ENCODE measurements at regions not wholly inside any gene's neighbourhood (a gene's known extent, or its start where the extent isn't known, plus 50 kb on each side); places are given as distances from the start of the nearest gene placed in this dataset.
"Not testable (repeated sequence)": the region's sequence is repeated elsewhere in the genome, so short reads cannot be mapped to it uniquely, and the experiment has no call there.

DNA sequence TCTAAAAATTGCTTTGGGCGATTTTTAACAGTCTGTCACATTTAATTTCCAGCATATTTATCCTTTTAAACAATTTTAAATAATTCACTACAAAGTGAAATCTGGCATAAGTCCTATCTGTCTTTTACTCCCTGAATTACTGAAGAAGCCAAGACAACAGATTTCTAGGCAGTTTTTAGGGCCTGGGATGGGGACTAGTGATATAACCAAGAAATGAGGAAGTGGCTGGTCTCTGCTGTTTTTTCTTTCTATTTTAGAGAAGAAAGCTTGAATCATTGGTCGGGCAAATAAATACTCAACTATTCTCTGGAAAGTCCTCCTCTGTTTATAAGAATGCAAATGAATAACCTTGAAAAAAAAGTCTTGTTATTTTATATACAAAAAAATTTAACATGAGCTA lies 79.7 kb upstream of the SSBP2 start:
- DNase-seq (ENCODE audit: extremely low read depth in 1 of 2, low read depth in 1 of 2) = no peak

GRCh38 chr5:81829242-81829641 lies 78.3 kb upstream of the SSBP2 start:
- DNase-seq (ENCODE audit: extremely low read depth in 1 of 2, low read depth in 1 of 2) = no peak

GRCh38 chr5:81827500-81827899 lies 76.6 kb upstream of the SSBP2 start:
- no peak for DNase-seq (ENCODE audit: extremely low read depth in 1 of 2, low read depth in 1 of 2)

GRCh38 chr5:81826128-81826527 lies 75.2 kb upstream of the SSBP2 start:
- DNase-seq (ENCODE audit: extremely low read depth in 1 of 2, low read depth in 1 of 2) = no peak

DNA sequence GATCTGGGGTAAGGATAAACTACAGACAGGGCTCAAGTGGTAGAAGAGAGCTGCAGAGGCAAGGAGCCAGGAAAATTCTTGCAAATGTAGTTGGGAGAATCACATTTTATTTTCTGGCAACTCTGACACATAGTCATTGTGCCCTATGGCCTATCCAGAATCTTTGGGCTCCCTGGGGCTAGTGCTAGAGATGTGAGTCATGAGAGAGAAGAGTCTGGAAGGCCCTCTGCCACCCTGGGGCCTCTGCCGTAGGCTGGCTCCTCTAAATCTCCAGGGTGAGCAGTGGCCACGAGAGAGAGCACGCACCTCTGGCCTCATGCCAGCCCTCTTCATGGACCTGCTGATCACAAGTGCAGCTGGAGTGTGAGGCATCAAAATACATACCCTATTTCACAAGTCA lies 74.3 kb upstream of the SSBP2 start:
- DNase-seq (ENCODE audit: extremely low read depth in 1 of 2, low read depth in 1 of 2) = no peak

GRCh38 chr5:81823736-81824135 lies 72.8 kb upstream of the SSBP2 start:
- DNase-seq (ENCODE audit: extremely low read depth in 1 of 2, low read depth in 1 of 2) = not testable (repeated sequence)

- no peak for DNase-seq (ENCODE audit: extremely low read depth in 1 of 2, low read depth in 1 of 2)
Observed at GRCh38 chr5:81820863-81821262, 70.0 kb upstream of the SSBP2 start.

DNA sequence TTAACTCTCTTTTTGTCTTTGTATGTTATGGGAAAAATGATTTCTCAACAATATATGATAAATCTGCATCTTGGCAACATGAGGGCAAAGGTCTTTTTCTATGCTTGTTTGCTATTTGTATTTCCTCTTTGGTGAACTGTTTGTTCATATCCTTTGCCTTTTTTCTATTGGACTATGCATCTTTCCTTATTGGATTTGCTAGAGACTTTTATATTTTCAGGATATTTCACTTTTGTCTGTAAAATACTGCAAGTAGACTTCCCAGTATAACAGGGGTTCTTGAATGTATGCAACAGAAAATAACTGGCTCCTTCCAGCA lies 69.4 kb upstream of the SSBP2 start:
- no peak for DNase-seq (ENCODE audit: extremely low read depth in 1 of 2, low read depth in 1 of 2)

GRCh38 chr5:81819556-81820317 lies 68.8 kb upstream of the SSBP2 start:
- no peak for DNase-seq (ENCODE audit: extremely low read depth in 1 of 2, low read depth in 1 of 2)

DNA sequence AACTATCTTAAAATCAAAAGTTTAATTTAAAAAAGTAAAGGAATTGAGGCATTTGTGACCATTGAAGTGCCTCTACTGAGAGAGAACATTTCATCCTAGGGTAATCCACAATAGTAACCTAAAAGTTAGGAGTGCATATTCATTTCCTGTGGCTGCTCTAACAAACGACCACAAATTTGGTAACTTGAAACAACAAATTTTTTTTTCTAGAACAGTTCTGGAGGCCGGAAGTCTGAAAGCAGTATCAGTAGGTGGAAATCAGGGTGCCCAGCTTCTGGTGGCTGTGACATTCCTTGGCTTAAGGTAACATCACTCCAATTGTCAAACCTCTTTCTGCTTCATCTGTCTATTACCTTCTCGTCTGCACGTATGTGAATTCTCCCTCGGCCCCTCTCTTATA lies 67.1 kb upstream of the SSBP2 start:
- no peak for DNase-seq (ENCODE audit: extremely low read depth in 1 of 2, low read depth in 1 of 2)

DNA sequence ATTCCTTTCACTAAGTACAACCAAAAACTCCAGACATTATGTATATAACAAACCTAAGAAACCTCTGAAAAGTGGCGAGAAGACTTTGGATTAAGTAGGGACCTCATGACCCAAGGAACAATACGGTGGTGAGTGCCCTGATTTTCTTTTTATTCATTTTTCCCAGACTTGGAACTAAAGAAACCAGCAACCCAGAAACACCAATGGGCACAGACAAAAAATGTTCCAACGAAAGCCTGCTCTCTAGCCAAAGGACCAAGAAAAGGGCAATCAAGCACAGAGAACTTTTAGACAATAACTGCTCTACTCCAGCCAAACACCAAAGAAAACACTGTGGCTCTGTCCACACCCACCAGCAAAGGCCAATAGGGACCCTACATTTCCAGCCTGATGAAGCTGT lies 66.2 kb upstream of the SSBP2 start:
- DNase-seq (ENCODE audit: extremely low read depth in 1 of 2, low read depth in 1 of 2) = no peak

DNA sequence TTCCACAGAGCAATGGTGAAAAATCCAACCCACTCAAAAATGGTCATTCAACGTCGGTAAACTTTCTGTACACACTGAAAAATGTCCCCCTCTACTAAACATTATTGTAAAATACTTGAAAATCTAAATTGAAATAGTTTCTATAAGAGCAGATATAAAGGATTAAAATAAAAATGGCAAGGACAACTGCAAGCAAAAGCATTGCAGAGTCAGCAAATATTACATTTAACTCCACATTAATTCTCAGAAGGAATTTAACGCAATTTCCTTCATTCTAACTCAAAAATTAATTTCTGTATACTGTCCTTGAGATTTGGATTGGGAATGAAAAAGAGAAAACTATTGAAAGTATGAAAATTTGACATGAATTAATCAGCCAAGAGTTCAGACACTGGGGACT lies 64.4 kb upstream of the SSBP2 start:
- DNase-seq (ENCODE audit: extremely low read depth in 1 of 2, low read depth in 1 of 2) = no peak

- no peak for DNase-seq (ENCODE audit: extremely low read depth in 1 of 2, low read depth in 1 of 2)
Observed at GRCh38 chr5:81808106-81808505, 57.2 kb upstream of the SSBP2 start.

DNA sequence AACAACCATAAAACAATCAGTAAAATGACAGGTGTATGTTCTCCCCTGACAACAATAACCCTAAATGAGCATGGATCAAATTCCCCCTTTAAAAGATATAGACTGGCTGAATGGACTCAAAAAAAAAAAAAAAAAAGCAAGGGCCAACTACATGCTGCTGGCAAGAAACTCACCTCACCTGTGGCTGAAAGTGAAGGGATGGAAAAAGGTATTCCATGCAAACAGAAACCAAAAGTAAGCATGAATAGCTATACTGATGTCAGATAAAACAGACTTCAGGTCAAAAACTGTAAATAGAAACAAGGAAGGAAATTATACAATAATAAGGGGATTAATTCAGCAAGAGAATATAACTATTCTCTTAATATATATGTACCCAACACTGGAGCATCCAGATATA lies 54.2 kb upstream of the SSBP2 start:
- no peak for DNase-seq (ENCODE audit: extremely low read depth in 1 of 2, low read depth in 1 of 2)

GRCh38 chr5:81803812-81804211 lies 52.9 kb upstream of the SSBP2 start:
- no peak for DNase-seq (ENCODE audit: extremely low read depth in 1 of 2, low read depth in 1 of 2)

GRCh38 chr5:81802625-81803024 lies 51.7 kb upstream of the SSBP2 start:
- no peak for DNase-seq (ENCODE audit: extremely low read depth in 1 of 2, low read depth in 1 of 2)

DNA sequence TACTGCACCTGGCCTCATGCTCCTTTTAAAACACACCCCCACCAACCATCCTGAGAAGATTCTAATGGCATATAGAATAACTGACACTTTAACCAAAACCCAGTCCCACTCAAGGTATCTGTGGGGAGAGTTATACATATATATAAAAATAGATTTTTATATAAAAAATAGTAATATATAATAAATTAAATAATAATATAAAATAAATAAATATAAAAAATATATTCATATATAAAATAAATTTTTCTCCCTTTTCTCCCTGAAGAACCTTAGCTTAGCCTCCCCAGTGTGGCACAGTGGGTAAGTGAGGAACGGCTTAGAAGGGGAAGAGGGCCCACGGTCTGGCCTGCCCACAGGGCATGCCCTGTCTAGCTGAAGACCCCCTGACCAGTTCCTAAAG lies 51.1 kb upstream of the SSBP2 start:
- no peak for DNase-seq (ENCODE audit: extremely low read depth in 1 of 2, low read depth in 1 of 2)

- DNase-seq (ENCODE audit: extremely low read depth in 1 of 2, low read depth in 1 of 2) = no peak
Observed at GRCh38 chr5:81800797-81801196, 49.9 kb upstream of the SSBP2 start.
